OCI-LY1 (cell line): ENCODE measurements at regions not wholly inside any gene's neighbourhood (a gene's known extent, or its start where the extent isn't known, plus 50 kb on each side); places are given as distances from the start of the nearest gene placed in this dataset.

Experiments
- EZH2 ChIP-seq: fragments of 200-600 bp; sonication (generic), shearing (Covaris generic); IDR thresholded peaks from 2 replicates; pipeline ENCODE4 v1.8.0; 2017; ENCODE audit warnings: borderline replicate concordance, mixed run types, mild to moderate bottlenecking, antibody characterized with exemption, low read length, moderate library complexity, mixed read lengths
- TF ChIP-seq, protein P1 (sequence below): fragments of 200-600 bp; sonication (generic), shearing (Covaris generic); IDR thresholded peaks from 2 replicates; pipeline ENCODE4 v1.5.1; 2017; ENCODE audit warnings: mild to moderate bottlenecking, antibody characterized with exemption, low read length, moderate library complexity, mixed read lengths

GRCh38 chr20:54710341-54710740 is 234.9 kb downstream of the DOK5 start:
- no peak for TF ChIP-seq EZH2
- TF ChIP-seq, protein P1, sequence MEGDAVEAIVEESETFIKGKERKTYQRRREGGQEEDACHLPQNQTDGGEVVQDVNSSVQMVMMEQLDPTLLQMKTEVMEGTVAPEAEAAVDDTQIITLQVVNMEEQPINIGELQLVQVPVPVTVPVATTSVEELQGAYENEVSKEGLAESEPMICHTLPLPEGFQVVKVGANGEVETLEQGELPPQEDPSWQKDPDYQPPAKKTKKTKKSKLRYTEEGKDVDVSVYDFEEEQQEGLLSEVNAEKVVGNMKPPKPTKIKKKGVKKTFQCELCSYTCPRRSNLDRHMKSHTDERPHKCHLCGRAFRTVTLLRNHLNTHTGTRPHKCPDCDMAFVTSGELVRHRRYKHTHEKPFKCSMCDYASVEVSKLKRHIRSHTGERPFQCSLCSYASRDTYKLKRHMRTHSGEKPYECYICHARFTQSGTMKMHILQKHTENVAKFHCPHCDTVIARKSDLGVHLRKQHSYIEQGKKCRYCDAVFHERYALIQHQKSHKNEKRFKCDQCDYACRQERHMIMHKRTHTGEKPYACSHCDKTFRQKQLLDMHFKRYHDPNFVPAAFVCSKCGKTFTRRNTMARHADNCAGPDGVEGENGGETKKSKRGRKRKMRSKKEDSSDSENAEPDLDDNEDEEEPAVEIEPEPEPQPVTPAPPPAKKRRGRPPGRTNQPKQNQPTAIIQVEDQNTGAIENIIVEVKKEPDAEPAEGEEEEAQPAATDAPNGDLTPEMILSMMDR, result no peak
